Breast epithelium (tissue), 4 donors: ENCODE measurements at regions not wholly inside any gene's neighbourhood (a gene's known extent, or its start where the extent isn't known, plus 50 kb on each side); places are given as distances from the start of the nearest gene placed in this dataset.

ENCODE experiments used
- DNase-seq, 2 donors: peaks; one replicate each; pipeline ENCODE4 v3.0.0-alpha.2; 2019; ENCODE audit warnings: low spot score in 2 of 2
- H3K27ac ChIP-seq, 2 donors: fragments of 200-600 bp; sonication (generic) in 1 of 2; one replicate each; pipeline ENCODE4 v1.5.1; 2016 to 2019; ENCODE audit warnings: mild to moderate bottlenecking in 1 of 2
- H3K27me3 ChIP-seq, 2 donors: fragments of 200-600 bp; sonication (generic) in 1 of 2; one replicate each; pipeline versions ENCODE4 v1.5.1 to v1.6.0; 2017 to 2019; ENCODE audit warnings: control low read depth in 1 of 2, mild to moderate bottlenecking in 1 of 2
- H3K36me3 ChIP-seq: fragments of 200-600 bp; one replicate; pipeline ENCODE4 v1.5.1; 2019
- H3K4me1 ChIP-seq, 2 donors: fragments of 200-600 bp; sonication (generic); one replicate each; pipeline ENCODE4 v1.5.1; 2016 to 2019; ENCODE audit warnings: control low read depth in 1 of 2
- H3K4me3 ChIP-seq, 3 donors: fragments of 200-600 bp; sonication (generic); 1 replicate in 2 of 3; 2 replicates in 1 of 3; pipeline ENCODE4 v1.5.1; 2016 to 2019; ENCODE audit warnings: mild to moderate bottlenecking in 3 of 3, moderate library complexity in 2 of 3
- H3K9me3 ChIP-seq, 2 donors: fragments of 200-600 bp; sonication (generic) in 1 of 2; one replicate each; pipeline ENCODE4 v1.5.1; 2016 to 2019; ENCODE audit warnings: control low read depth in 1 of 2
- POLR2A ChIP-seq: fragments of 450-650 bp; IDR thresholded peaks from one replicate; pipeline ENCODE4 v1.6.1; 2016; ENCODE audit warnings: antibody characterized with exemption, mild to moderate bottlenecking, moderate library complexity
- POLR2AphosphoS5 ChIP-seq, 3 donors: sonication (generic); formaldehyde crosslinking; IDR thresholded peaks; one replicate each; pipeline ENCODE4 v1.6.1; 2017; ENCODE audit warnings: antibody characterized with exemption in 3 of 3
- intact Hi-C: fragments of 100-400 bp; cut with DNase I; formaldehyde crosslinking; loops from one replicate; pipeline ENCODE4 v1.15.1; 2023; ENCODE audit warnings: low total_unique reads
- TF ChIP-seq, protein P1 (sequence below), 3 donors: fragments of 450-650 bp; IDR thresholded peaks; one replicate each; pipeline ENCODE4 v1.5.1; 2016 to 2017; ENCODE audit warnings: antibody characterized with exemption in 3 of 3, mild to moderate bottlenecking in 3 of 3, moderate library complexity in 3 of 3

DNA sequence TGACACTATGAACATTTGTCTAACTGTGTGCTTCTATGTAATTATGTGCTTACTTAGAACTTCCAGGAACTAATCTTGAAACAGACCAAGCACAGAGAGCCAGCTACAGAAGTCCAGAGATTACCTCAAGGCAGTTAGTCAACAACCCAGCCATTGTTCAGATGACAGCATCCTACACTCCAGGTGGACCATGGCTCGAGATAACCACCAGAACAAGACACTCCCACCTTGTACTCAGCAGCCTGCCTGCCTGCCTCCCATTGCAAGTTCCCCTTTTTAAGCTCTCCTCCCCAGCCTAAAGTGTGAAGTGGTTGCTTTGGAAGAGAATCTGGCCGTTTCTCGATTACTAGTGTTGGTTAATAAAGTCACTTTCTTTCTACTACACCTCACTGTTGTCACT, 1080.6 kb upstream of the LRRN3 start:
- Histone ChIP-seq H3K36me3 (no peaks in the 10 kb centered on the region), H3K27me3 (no peaks in the 10 kb centered on the region), H3K27ac (no peak overlapping the region), H3K4me3 (no peak overlapping the region), H3K4me1 (no peaks in the 10 kb centered on the region), H3K9me3 (no peaks in the 10 kb centered on the region)
- TF ChIP-seq POLR2AphosphoS5 (IDR thresholded peaks at IDR 0.05) (no peak), POLR2A (no peak)
- TF ChIP-seq, protein P1, sequence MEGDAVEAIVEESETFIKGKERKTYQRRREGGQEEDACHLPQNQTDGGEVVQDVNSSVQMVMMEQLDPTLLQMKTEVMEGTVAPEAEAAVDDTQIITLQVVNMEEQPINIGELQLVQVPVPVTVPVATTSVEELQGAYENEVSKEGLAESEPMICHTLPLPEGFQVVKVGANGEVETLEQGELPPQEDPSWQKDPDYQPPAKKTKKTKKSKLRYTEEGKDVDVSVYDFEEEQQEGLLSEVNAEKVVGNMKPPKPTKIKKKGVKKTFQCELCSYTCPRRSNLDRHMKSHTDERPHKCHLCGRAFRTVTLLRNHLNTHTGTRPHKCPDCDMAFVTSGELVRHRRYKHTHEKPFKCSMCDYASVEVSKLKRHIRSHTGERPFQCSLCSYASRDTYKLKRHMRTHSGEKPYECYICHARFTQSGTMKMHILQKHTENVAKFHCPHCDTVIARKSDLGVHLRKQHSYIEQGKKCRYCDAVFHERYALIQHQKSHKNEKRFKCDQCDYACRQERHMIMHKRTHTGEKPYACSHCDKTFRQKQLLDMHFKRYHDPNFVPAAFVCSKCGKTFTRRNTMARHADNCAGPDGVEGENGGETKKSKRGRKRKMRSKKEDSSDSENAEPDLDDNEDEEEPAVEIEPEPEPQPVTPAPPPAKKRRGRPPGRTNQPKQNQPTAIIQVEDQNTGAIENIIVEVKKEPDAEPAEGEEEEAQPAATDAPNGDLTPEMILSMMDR (IDR thresholded peaks at IDR 0.05) = no peak
- intact Hi-C loops = no loop called here
- DNase-seq = no peak

DNA sequence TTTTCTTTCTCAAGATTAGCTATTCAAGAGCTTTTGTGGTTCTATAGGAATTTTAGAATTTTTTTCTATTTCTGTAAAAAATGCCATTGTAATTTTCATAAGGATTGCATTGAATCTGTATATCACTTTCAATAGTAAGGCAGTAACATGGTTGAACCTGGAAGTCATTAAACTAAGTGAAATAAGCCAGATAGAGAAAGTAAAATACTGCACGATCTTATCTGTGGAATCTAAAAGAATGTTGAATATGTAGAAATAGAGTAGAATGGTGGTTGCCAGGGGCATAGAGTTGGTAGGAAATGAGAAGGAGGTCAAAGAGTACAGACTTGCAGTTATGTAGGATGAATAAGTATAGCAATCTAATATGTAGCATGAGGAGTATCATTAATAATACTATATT, 1073.5 kb upstream of the LRRN3 start:
- H3K4me1 ChIP-seq = no peaks in the 10 kb centered on the region
- DNase-seq = no peak
- no peaks in the 10 kb centered on the region for H3K9me3 ChIP-seq
- no peaks in the 10 kb centered on the region for H3K27me3 ChIP-seq
- no peak overlapping the region for H3K27ac ChIP-seq
- TF ChIP-seq POLR2AphosphoS5 (IDR thresholded peaks at IDR 0.05) (no peak), POLR2A (no peak)
- TF ChIP-seq, protein P1 (IDR thresholded peaks at IDR 0.05) = no peak
- no peak overlapping the region for H3K4me3 ChIP-seq
- intact Hi-C loops = no loop called here
- no peaks in the 10 kb centered on the region for H3K36me3 ChIP-seq

DNA sequence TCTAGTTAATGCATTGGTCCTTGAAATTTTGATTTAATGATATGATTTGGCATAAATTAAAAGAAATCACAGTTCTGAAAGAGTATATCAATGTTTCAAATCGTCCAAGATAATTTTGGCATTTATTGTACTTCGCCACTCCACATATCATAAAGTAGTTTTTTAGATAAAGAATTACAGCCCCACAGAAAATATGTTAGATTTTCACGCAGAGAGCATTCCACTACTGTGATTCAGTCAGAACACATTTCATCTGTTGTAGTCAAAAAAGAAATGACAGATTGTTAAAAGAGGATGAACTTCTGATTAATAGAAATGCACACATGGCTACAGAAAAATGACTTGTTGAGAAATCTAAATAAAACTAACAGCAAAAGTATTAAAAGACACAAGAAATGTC, 1063.5 kb upstream of the LRRN3 start:
- intact Hi-C loops = no loop called here
- no peaks in the 10 kb centered on the region for H3K27me3 ChIP-seq
- H3K4me1 ChIP-seq = no peaks in the 10 kb centered on the region
- TF ChIP-seq, protein P1 (IDR thresholded peaks at IDR 0.05) = no peak
- TF ChIP-seq POLR2A (no peak), POLR2AphosphoS5 (IDR thresholded peaks at IDR 0.05) (no peak)
- no peak overlapping the region for H3K4me3 ChIP-seq
- H3K9me3 ChIP-seq = no peaks in the 10 kb centered on the region
- H3K36me3 ChIP-seq = no peaks in the 10 kb centered on the region
- no peak for DNase-seq
- no peak overlapping the region for H3K27ac ChIP-seq

DNA sequence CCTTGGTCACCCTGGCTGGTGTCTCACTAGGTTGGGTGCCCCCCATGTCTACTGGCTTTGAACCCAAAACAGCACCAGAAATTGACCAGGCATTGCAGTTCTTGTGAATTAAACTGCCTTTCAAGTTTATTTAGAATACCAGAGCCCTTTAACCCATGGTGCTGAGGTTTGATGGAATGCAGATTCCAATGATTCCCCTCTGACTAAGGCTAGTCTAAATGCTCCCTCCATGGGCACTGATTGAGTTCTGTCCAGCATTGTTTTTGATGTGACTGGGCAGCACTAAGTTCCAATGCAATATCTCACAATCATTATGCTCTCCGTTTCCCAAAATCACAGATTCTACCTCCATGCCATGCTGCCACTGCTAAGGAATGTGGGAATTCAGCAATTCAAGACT, 1047.4 kb upstream of the LRRN3 start:
- TF ChIP-seq POLR2AphosphoS5 (IDR thresholded peaks at IDR 0.05) = no peak
- TF ChIP-seq, protein P1 (IDR thresholded peaks at IDR 0.05) = no peak
- DNase-seq = no peak
- no peaks in the 10 kb centered on the region for H3K36me3 ChIP-seq
- no peaks in the 10 kb centered on the region for H3K4me1 ChIP-seq
- H3K4me3 ChIP-seq = no peak overlapping the region
- intact Hi-C loops = no loop called here
- no peaks in the 10 kb centered on the region for H3K27me3 ChIP-seq
- H3K27ac ChIP-seq = no peak overlapping the region
- no peaks in the 10 kb centered on the region for H3K9me3 ChIP-seq

DNA sequence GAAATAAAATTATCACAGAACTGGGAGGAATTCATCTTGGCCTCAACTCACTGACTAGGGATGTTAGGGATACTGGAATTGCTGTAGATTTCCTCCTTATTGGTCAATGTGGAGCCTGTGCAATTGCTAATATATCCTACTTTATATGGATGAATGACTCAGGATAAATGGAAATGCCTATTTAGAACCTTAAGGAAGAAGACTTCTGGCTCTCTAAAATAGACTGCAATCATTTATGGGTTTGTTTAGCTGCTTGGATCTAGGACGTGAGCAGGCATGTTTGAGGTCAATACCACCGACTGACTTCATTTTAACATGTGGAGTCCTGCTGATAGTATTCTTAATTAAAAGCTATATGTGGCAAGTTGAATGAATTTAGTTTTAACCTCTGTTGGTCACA, 1040.1 kb upstream of the LRRN3 start:
- Histone ChIP-seq H3K9me3 (no peaks in the 10 kb centered on the region), H3K27me3 (no peaks in the 10 kb centered on the region), H3K27ac (no peak overlapping the region), H3K4me3 (no peak overlapping the region), H3K4me1 (no peaks in the 10 kb centered on the region), H3K36me3 (no peaks in the 10 kb centered on the region)
- TF ChIP-seq POLR2AphosphoS5 (IDR thresholded peaks at IDR 0.05) (no peak), POLR2A (no peak)
- TF ChIP-seq, protein P1 (IDR thresholded peaks at IDR 0.05) = no peak
- intact Hi-C loops = no loop called here
- no peak for DNase-seq
